ENCODE measurements at regions not wholly inside any gene's neighbourhood (a gene's known extent, or its start where the extent isn't known, plus 50 kb on each side); places are given as distances from the start of the nearest gene placed in this dataset.

- H3K9ac ChIP-seq (ENCODE audit: insufficient read depth, low read length): no peak overlapping the region
- no peaks in the 10 kb centered on the region for H3K79me2 ChIP-seq (ENCODE audit: control insufficient read depth, insufficient read depth, low read length)
- TF ChIP-seq EZH2 (IDR thresholded peaks at IDR 0.05; ENCODE audit: low read length, missing control alignments) (no peak), CTCF (conservative IDR thresholded peaks at IDR 0.05 in 1 of 2, IDR thresholded peaks at IDR 0.05 in 1 of 2; ENCODE audit: low read depth in 1 of 2, low read length in 2 of 2) (no peak)
- no peak for DNase-seq (ENCODE audit: low read depth in 2 of 2)
- H3K27me3 ChIP-seq (ENCODE audit: control insufficient read depth, insufficient read depth, low read length): peaks cover 14% of the 10 kb centered on the region
- H3K36me3 ChIP-seq (ENCODE audit: control insufficient read depth, insufficient read depth, low read length): no peaks in the 10 kb centered on the region
- H2AFZ ChIP-seq (ENCODE audit: low read length): no peak overlapping the region
- H3K27ac ChIP-seq (ENCODE audit: insufficient read depth, low read length): no peak overlapping the region
- H3K9me3 ChIP-seq (ENCODE audit: control insufficient read depth, insufficient read depth, low read depth, low read length): no peaks in the 10 kb centered on the region
- H4K20me1 ChIP-seq (ENCODE audit: control insufficient read depth, extremely low read depth, insufficient read depth, low read length): no peaks in the 10 kb centered on the region
- H3K4me3 ChIP-seq (replicated peaks in 1 of 4; ENCODE audit: control extremely low read depth in 1 of 4, insufficient read depth in 1 of 4, low read depth in 3 of 4, low read length in 4 of 4): no peak overlapping the region
- no peaks in the 10 kb centered on the region for H3K4me1 ChIP-seq (ENCODE audit: control insufficient read depth, extremely low read depth, insufficient read depth, low read length)
- no peak overlapping the region for H3K4me2 ChIP-seq (ENCODE audit: extremely low read depth, insufficient read depth, low read length)
Observed at GRCh38 chr1:148317288-148317985, 165.4 kb upstream of the NBPF11 start.

GRCh38 chr1:148315071-148315811, 163.2 kb upstream of the NBPF11 start:
- DNase-seq (ENCODE audit: low read depth in 2 of 2): peak in 1 of 2 donors; percentile 74
- TF ChIP-seq CTCF (conservative IDR thresholded peaks at IDR 0.05 in 1 of 2, IDR thresholded peaks at IDR 0.05 in 1 of 2; ENCODE audit: low read depth in 1 of 2, low read length in 2 of 2) (no peak), EZH2 (IDR thresholded peaks at IDR 0.05; ENCODE audit: low read length, missing control alignments) (no peak)
- no peaks in the 10 kb centered on the region for H3K79me2 ChIP-seq (ENCODE audit: control insufficient read depth, insufficient read depth, low read length)
- H3K4me2 ChIP-seq (ENCODE audit: extremely low read depth, insufficient read depth, low read length): no peak overlapping the region
- no peak overlapping the region for H3K9ac ChIP-seq (ENCODE audit: insufficient read depth, low read length)
- no peaks in the 10 kb centered on the region for H3K4me1 ChIP-seq (ENCODE audit: control insufficient read depth, extremely low read depth, insufficient read depth, low read length)
- H3K27me3 ChIP-seq (ENCODE audit: control insufficient read depth, insufficient read depth, low read length): peaks cover 24% of the 10 kb centered on the region
- no peaks in the 10 kb centered on the region for H4K20me1 ChIP-seq (ENCODE audit: control insufficient read depth, extremely low read depth, insufficient read depth, low read length)
- no peak overlapping the region for H3K4me3 ChIP-seq (replicated peaks in 1 of 4; ENCODE audit: control extremely low read depth in 1 of 4, insufficient read depth in 1 of 4, low read depth in 3 of 4, low read length in 4 of 4)
- no peaks in the 10 kb centered on the region for H3K9me3 ChIP-seq (ENCODE audit: control insufficient read depth, insufficient read depth, low read depth, low read length)
- H2AFZ ChIP-seq (ENCODE audit: low read length): no peak overlapping the region
- no peaks in the 10 kb centered on the region for H3K36me3 ChIP-seq (ENCODE audit: control insufficient read depth, insufficient read depth, low read length)
- no peak overlapping the region for H3K27ac ChIP-seq (ENCODE audit: insufficient read depth, low read length)

- H3K4me2 ChIP-seq (ENCODE audit: extremely low read depth, insufficient read depth, low read length): no peak overlapping the region
- no peaks in the 10 kb centered on the region for H4K20me1 ChIP-seq (ENCODE audit: control insufficient read depth, extremely low read depth, insufficient read depth, low read length)
- no peaks in the 10 kb centered on the region for H3K9me3 ChIP-seq (ENCODE audit: control insufficient read depth, insufficient read depth, low read depth, low read length)
- no peak overlapping the region for H3K4me3 ChIP-seq (replicated peaks in 1 of 4; ENCODE audit: control extremely low read depth in 1 of 4, insufficient read depth in 1 of 4, low read depth in 3 of 4, low read length in 4 of 4)
- TF ChIP-seq EZH2 (IDR thresholded peaks at IDR 0.05; ENCODE audit: low read length, missing control alignments): no peak
- TF ChIP-seq CTCF (conservative IDR thresholded peaks at IDR 0.05 in 1 of 2, IDR thresholded peaks at IDR 0.05 in 1 of 2; ENCODE audit: low read depth in 1 of 2, low read length in 2 of 2): no peak
- peaks cover 34% of the 10 kb centered on the region for H3K27me3 ChIP-seq (ENCODE audit: control insufficient read depth, insufficient read depth, low read length)
- H3K4me1 ChIP-seq (ENCODE audit: control insufficient read depth, extremely low read depth, insufficient read depth, low read length): no peaks in the 10 kb centered on the region
- H3K27ac ChIP-seq (ENCODE audit: insufficient read depth, low read length): no peak overlapping the region
- no peaks in the 10 kb centered on the region for H3K36me3 ChIP-seq (ENCODE audit: control insufficient read depth, insufficient read depth, low read length)
- no peak overlapping the region for H3K9ac ChIP-seq (ENCODE audit: insufficient read depth, low read length)
- no peak overlapping the region for H2AFZ ChIP-seq (ENCODE audit: low read length)
- no peaks in the 10 kb centered on the region for H3K79me2 ChIP-seq (ENCODE audit: control insufficient read depth, insufficient read depth, low read length)
- no peak for DNase-seq (ENCODE audit: low read depth in 2 of 2)
Observed at GRCh38 chr1:148310807-148311206, 158.7 kb upstream of the NBPF11 start.
